Memory B cell (primary cell): ENCODE measurements at regions not wholly inside any gene's neighbourhood (a gene's known extent, or its start where the extent isn't known, plus 50 kb on each side); places are given as distances from the start of the nearest gene placed in this dataset.

Experiments used
- ATAC-seq: fragments of 150-1000 bp; cut with Tn5 transposase; 2 replicates; pipeline ENCODE4 v1.10.0; 2021; ENCODE audit warnings: low read depth, mild to moderate bottlenecking, moderate library complexity
- DNase-seq, 2 donors: peaks; one replicate each; pipeline ENCODE4 v3.0.0; 2022; ENCODE audit warnings: low spot score in 2 of 2
- H3K27ac Mint-ChIP-seq: one replicate; pipeline ENCODE4 v1.8.0; 2022; ENCODE audit warnings: mild to moderate bottlenecking, moderate library complexity, mixed read lengths
- H3K27me3 Mint-ChIP-seq: one replicate; pipeline ENCODE4 v1.8.0; 2022; ENCODE audit warnings: mixed read lengths
- H3K36me3 Mint-ChIP-seq: one replicate; pipeline ENCODE4 v1.8.0; 2022; ENCODE audit warnings: mild to moderate bottlenecking, mixed read lengths
- H3K4me1 Mint-ChIP-seq: one replicate; pipeline ENCODE4 v1.8.0; 2022; ENCODE audit warnings: mixed read lengths
- H3K4me3 Mint-ChIP-seq: one replicate; pipeline ENCODE4 v1.8.0; 2022; ENCODE audit warnings: mild to moderate bottlenecking, moderate library complexity, mixed read lengths
- H3K9me3 Mint-ChIP-seq: one replicate; pipeline ENCODE4 v1.8.0; 2022; ENCODE audit warnings: mixed read lengths

DNA sequence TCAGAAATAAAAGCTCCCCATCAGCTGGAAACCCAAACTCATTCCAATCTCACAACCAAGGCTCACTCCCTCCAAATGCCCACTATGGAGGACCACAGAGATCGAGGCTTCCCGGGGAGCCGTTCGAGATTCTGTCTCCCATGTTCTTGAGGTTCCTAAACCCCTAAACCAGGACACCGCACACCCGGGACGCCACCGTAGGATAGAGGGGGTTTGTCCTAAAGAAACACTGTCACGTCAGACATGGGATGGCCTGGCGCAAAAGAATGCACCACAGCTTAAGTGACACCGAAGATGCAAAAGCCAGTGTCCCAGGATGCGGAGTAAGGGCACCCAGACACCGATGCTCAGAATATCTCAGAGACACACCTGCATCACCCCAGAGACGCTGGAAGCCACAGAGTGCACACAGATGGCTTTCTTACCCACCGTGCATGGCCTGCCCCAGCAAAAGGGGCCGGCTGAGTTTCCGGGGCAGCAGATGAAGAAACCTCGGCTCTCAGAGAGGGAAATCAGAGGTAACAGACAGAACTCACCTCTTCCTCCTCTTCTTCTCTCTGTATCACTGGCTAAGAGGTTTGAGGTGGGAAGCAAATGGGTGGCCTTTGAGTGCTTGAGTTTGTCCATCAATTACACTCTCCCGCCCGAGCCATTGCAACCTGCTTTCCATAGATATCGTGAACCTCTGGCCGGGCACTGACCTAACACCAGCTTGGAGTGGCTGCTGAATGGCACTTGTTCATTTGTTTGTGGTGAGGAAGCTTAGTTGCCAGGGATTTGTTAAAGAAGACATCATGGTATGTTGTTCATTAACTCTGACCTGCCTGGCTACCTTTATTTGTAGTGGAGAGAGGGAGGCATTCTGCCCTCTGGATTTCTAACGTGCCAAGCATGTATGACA is 65.1 kb upstream of the TNRC6C start:
- H3K4me1 Mint-ChIP-seq = peaks cover 33% of the 10 kb centered on the region
- no peaks in the 10 kb centered on the region for H3K9me3 Mint-ChIP-seq
- no peaks in the 10 kb centered on the region for H3K36me3 Mint-ChIP-seq
- ATAC-seq (peak; percentile 95), DNase-seq (no peak)
- H3K4me3 Mint-ChIP-seq = peak overlapping the region; percentile 3
- H3K27me3 Mint-ChIP-seq = peaks cover 20% of the 10 kb centered on the region
- H3K27ac Mint-ChIP-seq = no peak overlapping the region

DNA sequence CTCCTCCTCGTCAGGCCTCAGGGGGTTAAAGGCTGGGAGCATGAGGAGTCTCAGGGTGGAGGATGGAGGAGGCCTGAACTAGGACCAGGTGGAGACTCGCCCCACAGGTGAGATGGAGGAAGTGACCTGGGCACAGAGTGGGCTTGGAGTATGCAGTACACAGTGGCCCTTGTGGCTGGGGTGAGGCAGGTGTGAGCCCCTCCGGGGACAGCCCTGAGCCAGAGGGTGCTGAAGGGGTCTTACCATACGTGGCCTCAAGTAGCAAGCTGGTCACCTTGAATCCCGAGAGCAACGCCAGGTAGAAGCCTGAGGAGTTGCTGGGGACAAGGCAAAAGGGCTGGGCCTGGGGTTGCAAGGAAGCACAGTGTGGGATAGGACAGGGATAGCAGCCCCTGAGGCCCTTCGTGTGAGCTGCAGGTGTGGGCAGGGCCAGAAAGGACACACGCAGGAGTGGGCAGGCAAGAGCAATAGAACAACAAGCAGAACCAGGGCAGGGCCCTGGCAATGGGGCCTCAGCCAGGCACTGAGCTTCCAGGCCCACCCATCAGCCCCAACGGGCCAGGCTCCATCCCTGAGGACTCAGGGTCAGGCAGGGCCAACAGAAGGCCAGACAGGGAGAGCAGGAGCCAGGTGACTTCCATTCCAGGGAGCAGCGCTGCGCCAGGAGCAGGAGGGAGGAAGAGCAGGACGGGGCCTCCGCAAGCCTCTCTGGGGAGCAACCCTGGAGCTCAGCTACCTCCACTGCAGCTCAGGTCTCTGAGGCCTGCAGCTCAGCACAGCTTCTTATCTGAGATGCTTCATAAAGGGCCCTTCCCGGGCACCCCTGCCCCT is 64.2 kb upstream of the TNRC6C start:
- H3K36me3 Mint-ChIP-seq = no peaks in the 10 kb centered on the region
- no peak for ATAC-seq
- no peak overlapping the region for H3K27ac Mint-ChIP-seq
- no peak for DNase-seq
- no peak overlapping the region for H3K4me3 Mint-ChIP-seq
- no peaks in the 10 kb centered on the region for H3K9me3 Mint-ChIP-seq
- H3K27me3 Mint-ChIP-seq = peaks cover 14% of the 10 kb centered on the region
- peaks cover 29% of the 10 kb centered on the region for H3K4me1 Mint-ChIP-seq

DNA sequence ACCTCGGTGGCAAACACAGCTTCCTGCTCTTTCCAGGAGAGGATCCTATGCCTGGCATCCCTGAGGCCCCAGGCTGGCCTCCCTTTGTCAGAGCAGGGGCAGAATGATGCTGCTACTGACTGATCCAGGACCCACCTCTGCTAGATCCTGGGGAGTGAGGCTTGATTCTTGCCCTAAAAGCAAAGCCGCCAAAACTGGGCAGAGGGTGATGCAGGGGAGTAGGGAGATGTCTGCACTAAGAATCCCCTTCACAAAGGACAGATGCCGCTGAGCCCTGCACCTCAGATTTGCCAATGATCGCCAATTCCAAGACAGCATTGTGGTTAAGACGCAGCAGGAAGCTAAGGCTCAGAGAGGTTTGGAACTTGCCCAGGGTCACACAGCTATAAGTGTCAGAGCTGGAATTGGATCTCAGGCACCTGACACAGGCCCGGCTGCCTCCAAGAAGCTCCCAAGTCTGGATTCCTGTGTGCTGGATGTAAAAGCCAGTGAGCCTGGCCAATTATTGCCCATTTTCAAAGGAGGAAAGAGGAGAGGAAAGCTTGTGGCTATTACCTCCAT is 60.7 kb upstream of the TNRC6C start:
- Mint-ChIP-seq H3K36me3 (no peaks in the 10 kb centered on the region), H3K27me3 (peaks cover 20% of the 10 kb centered on the region), H3K27ac (no peak overlapping the region), H3K4me3 (no peak overlapping the region), H3K9me3 (no peaks in the 10 kb centered on the region), H3K4me1 (peaks cover 24% of the 10 kb centered on the region)
- ATAC-seq = no peak
- no peak for DNase-seq

DNA sequence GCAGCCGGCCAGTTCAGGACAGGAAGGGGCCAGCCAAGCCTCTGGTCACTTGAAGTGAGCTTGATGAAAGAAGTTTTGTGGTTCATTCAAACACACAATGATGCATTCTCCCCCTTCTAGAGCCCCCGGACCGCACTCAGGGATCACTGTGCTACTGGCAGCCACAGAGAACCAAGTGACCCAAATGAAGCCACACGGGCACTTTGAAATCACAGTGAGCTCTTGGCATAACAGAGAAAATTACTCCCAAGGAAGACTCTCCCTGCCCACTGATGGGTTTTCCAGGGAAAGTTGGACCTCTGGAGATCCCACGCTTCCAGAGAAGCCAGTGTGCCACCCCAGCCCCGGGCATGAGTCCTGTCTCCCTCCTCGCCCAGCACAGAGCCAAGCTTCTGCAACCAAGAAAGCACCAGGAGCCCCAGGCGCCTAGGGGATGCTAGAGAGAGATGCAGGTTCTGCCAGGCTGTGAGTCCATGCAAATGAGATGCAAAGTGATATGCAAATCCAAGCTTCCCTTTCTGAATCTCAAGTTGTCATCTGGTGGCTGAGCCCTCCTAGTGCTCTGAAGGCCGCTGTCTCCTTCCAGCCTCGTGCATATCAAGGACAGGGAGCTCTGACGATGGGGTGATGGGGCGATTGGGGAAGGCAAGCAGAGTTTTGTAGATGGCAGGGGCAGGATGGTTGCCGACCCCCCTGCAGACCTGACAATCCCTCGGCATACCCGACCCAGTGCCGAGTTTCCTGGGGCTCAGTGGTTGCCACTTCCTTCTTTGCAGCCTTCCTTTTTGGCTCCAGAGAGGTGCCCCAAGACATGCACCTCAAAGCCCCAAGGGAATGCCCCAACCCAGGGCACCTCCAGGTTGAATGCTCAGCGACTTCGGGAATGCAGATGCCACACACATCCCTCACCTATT is 59.7 kb upstream of the TNRC6C start:
- Mint-ChIP-seq H3K9me3 (no peaks in the 10 kb centered on the region), H3K4me1 (peaks cover 14% of the 10 kb centered on the region), H3K36me3 (no peaks in the 10 kb centered on the region), H3K27me3 (peaks cover 23% of the 10 kb centered on the region), H3K4me3 (no peak overlapping the region), H3K27ac (no peak overlapping the region)
- DNase-seq (no peak), ATAC-seq (peak; percentile 80)

DNA sequence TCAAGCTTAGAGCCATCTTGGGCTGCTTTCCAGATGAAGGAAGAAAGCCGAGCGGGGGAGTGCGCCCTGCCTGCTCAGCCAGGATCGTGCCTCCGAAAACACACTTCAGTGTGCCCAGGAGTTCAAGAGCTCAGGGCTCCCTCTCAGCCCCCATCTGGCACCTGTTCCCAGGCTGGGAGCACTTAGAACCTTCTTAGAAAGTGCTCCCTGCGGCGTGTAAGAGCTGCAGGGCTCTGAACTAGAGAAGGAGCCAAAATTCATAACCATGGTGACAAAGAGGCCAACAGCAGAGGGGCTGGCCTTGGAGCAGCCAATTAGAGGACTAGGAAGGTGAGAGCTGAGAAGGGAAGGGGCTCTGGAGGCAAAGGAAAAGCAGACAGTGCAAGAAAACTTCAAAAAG is 59.0 kb upstream of the TNRC6C start:
- Mint-ChIP-seq H3K9me3 (no peaks in the 10 kb centered on the region), H3K4me3 (no peak overlapping the region), H3K4me1 (peaks cover 7% of the 10 kb centered on the region), H3K27me3 (peaks cover 19% of the 10 kb centered on the region), H3K36me3 (no peaks in the 10 kb centered on the region), H3K27ac (no peak overlapping the region)
- DNase-seq (no peak), ATAC-seq (no peak)

DNA sequence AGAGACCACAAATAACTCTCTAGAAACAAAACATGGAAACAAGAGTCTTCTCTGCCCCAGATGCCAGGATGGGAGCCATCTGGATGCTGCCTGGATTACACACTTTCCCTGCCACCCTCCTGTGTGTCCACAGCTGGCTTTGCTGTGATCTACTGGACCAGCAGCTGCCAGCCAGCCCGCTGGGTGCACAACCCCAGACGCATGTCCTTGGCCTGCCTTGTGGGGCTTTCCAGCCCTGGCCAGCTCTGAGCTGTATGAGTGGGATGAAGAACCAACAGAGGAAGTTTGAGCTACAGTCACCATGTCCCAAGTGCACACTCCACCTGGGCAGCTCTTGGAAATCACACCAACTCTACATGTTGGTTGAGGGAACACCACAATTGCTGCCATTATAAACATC is 57.0 kb upstream of the TNRC6C start:
- DNase-seq (no peak), ATAC-seq (no peak)
- no peaks in the 10 kb centered on the region for H3K36me3 Mint-ChIP-seq
- H3K27me3 Mint-ChIP-seq = peaks cover 29% of the 10 kb centered on the region
- no peak overlapping the region for H3K4me3 Mint-ChIP-seq
- no peaks in the 10 kb centered on the region for H3K9me3 Mint-ChIP-seq
- H3K27ac Mint-ChIP-seq = no peak overlapping the region
- peaks cover 6% of the 10 kb centered on the region for H3K4me1 Mint-ChIP-seq

DNA sequence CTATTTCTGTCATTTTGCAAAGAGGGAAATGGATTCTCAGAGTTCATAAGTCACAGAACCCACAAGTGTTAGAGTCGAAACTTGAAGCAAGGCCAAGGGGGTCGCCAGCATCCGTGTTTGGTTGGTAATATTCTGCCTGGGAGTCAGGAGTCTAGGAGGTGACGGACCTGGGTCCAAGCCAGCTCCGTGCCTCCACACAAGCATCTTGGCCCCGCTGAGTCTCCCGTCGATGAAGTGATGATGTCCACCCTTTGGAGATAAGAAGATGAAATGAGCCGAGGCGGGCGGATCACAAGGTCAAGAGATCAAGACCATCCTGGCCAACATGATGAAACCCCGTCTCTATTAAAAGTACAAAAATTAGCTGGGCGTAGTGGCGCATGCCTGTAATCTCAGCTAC is 53.2 kb upstream of the TNRC6C start:
- Mint-ChIP-seq H3K27me3 (peaks cover 45% of the 10 kb centered on the region), H3K4me1 (peaks cover 3% of the 10 kb centered on the region), H3K36me3 (peaks cover under 1% of the 10 kb centered on the region), H3K4me3 (no peak overlapping the region), H3K27ac (no peak overlapping the region), H3K9me3 (peaks cover 2% of the 10 kb centered on the region)
- ATAC-seq (no peak), DNase-seq (no peak)

DNA sequence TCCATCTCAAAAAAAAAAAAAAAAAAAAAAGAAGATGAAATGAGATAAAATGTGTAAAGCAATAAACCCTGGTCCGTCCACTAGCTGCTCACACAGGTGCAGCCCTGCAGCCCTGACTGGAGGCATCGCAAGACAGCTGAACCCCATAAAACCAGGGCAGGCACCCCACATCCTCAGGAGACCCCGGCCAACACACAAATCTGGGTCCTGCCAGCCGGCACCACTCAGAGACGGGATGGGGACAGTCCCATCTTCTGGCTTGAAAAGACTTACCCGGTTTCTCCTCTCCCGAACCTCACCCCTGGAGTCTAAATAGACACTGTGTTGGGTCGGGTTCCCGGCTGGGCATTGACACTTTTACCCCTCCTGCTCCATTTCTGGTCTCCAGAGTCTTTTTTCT is 52.7 kb upstream of the TNRC6C start:
- Mint-ChIP-seq H3K4me3 (no peak overlapping the region), H3K9me3 (peaks cover 4% of the 10 kb centered on the region), H3K27me3 (peaks cover 45% of the 10 kb centered on the region), H3K4me1 (peaks cover 3% of the 10 kb centered on the region), H3K27ac (no peak overlapping the region), H3K36me3 (peaks cover 2% of the 10 kb centered on the region)
- DNase-seq (no peak), ATAC-seq (no peak)

DNA sequence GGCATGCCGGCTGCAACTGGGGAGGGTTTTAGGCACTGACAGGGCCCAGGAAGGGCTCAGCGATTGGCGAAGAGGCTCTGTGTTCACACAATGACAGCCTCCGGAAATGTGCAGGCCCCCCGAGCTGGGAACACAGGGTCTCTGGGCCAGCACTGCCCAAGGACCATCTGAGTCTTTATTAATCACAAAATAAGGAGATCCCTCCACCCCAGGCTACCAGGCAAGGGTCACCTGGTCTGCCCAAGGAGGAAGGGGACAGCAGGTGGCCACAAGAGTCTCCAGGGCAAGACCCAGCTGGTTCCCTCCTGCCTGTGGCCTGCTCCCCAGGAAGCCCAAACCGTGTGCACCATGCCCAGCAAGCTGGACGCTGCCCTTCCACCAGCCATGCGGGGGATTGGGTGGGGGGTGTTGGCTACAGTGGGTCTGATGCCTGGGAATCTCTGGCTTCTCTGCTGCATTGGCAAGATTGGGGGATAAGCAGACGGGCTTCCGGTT is 52.1 kb upstream of the TNRC6C start:
- Mint-ChIP-seq H3K27me3 (peaks cover 42% of the 10 kb centered on the region), H3K4me3 (no peak overlapping the region), H3K36me3 (peaks cover 2% of the 10 kb centered on the region), H3K4me1 (peaks cover 3% of the 10 kb centered on the region), H3K9me3 (peaks cover 4% of the 10 kb centered on the region), H3K27ac (no peak overlapping the region)
- ATAC-seq (no peak), DNase-seq (no peak)

DNA sequence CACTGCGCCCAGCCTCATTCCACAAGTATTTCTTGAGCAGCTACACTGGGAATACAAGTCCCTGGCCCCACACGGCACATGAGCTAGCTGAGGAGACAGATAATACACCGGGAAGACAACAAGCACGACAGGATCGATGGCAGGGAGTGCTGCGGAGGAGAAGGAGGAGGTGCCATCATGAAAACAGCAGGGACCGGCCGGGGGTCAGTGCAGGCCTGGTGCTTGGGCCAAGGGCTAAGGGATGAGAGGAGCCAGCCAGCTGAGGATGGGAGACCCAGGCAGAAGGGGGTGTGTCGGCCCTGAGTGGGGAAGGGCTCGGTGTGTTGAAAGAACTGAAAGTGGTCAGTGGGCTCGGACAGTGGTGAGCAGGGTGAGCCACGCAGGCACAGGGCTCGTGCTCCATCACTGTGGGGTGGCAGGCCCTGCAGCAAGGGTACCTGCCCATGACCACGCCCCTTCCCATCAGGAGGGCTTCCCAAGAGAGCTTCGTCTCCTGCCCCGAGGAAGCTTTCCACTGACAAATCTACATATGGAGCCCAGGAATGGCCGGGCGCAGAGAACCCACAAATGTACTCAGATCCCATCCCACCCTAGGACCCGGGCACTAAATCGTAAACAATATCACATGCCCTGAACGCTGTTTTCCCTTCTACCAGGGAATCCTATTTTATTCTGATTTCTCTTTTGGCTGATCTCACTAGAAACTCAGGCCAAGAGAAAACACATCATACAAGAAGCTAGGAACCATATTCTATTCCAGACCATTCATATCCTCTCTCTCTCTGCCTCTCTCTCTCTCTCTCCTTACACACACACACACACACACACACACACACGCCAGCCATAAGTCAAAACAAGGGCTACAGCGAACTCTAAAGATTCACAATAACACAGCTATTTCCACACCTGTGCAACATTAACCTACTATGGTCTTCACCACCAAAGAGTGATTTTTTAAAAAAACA is 50.7 kb upstream of the TNRC6C start:
- no peak overlapping the region for H3K27ac Mint-ChIP-seq

DNA sequence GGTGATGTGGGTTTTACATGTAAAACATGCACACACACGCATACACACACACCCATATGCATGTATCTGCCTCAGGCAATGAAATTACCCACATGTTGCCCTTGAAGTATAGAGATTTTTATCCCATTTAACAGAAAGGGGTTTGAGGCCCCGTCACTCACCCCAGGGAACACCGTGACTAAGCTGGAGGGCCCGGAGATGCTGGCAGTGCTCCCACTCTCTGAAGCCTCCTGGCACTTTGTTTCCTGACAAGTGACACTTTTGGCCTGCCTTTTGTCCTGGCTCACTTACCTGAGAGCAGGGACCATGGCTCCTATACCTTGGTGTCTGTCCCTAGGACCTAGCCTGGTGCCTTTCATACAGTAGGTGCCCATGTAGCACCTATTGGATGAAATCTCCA is 50.0 kb upstream of the TNRC6C start:
- Mint-ChIP-seq H3K27me3 (peaks cover 42% of the 10 kb centered on the region), H3K27ac (no peak overlapping the region), H3K9me3 (peaks cover 6% of the 10 kb centered on the region), H3K36me3 (peaks cover 2% of the 10 kb centered on the region), H3K4me3 (no peak overlapping the region), H3K4me1 (peaks cover 5% of the 10 kb centered on the region)
- ATAC-seq = no peak
- no peak for DNase-seq

More for the DNA sequence above, 50.7 kb upstream of the TNRC6C start:
- no peak for DNase-seq
- H3K4me3 Mint-ChIP-seq = no peak overlapping the region
- peaks cover 2% of the 10 kb centered on the region for H3K36me3 Mint-ChIP-seq
- peaks cover 5% of the 10 kb centered on the region for H3K4me1 Mint-ChIP-seq
- ATAC-seq = no peak
- peaks cover 43% of the 10 kb centered on the region for H3K27me3 Mint-ChIP-seq
- peaks cover 6% of the 10 kb centered on the region for H3K9me3 Mint-ChIP-seq
